Left lung (tissue), 4 donors: ENCODE measurements at regions not wholly inside any gene's neighbourhood (a gene's known extent, or its start where the extent isn't known, plus 50 kb on each side); places are given as distances from the start of the nearest gene placed in this dataset.

Experiments
- ATAC-seq: fragments of 200-7000 bp; cut with Tn5 transposase; one replicate; pipeline ENCODE4 v1.9.1; 2020; ENCODE audit warnings: moderate library complexity
- DNase-seq, 4 donors: peaks; one replicate each; pipeline ENCODE4 v3.0.0-alpha.2; 2013 to 2020
- H3K27ac ChIP-seq, 2 donors: fragments of 200-600 bp; sonication (generic) in 1 of 2; one replicate each; pipeline versions ENCODE4 v1.5.0 to v1.8.0; 2020 to 2021
- H3K27me3 ChIP-seq, 2 donors: fragments of 200-600 bp; sonication (generic) in 1 of 2; one replicate each; pipeline versions ENCODE4 v1.5.0 to v1.8.0; 2020 to 2021
- H3K36me3 ChIP-seq, 2 donors: fragments of 200-600 bp; sonication (generic) in 1 of 2; one replicate each; pipeline versions ENCODE4 v1.5.0 to v1.8.0; 2020 to 2021
- H3K4me1 ChIP-seq, 2 donors: fragments of 200-600 bp; one replicate each; pipeline ENCODE4 v1.8.0; 2021
- H3K4me3 ChIP-seq, 2 donors: fragments of 200-600 bp; sonication (generic) in 1 of 2; one replicate each; pipeline versions ENCODE4 v1.5.0 to v1.8.0; 2020 to 2021; ENCODE audit warnings: mild to moderate bottlenecking in 1 of 2
- H3K9me3 ChIP-seq, 2 donors: fragments of 200-600 bp; sonication (generic) in 1 of 2; one replicate each; pipeline versions ENCODE4 v1.5.0 to v1.8.0; 2020 to 2021
- intact Hi-C, 2 donors: fragments of 100-400 bp; cut with DNase I; formaldehyde crosslinking; loops; one replicate each; pipeline versions ENCODE4 v1.11.2 to v1.14.2; 2022
- TF ChIP-seq, protein P1 (sequence below), 2 donors: fragments of 200-600 bp; sonication (generic) in 1 of 2; IDR thresholded peaks; one replicate each; pipeline versions ENCODE4 v1.5.0 to v1.8.0; 2021; ENCODE audit warnings: antibody characterized with exemption in 2 of 2
- donor health status: DM: no; HTN: yes; CAD: no.
- donor health status: DM: no; HTN: no; CAD: no.

DNA sequence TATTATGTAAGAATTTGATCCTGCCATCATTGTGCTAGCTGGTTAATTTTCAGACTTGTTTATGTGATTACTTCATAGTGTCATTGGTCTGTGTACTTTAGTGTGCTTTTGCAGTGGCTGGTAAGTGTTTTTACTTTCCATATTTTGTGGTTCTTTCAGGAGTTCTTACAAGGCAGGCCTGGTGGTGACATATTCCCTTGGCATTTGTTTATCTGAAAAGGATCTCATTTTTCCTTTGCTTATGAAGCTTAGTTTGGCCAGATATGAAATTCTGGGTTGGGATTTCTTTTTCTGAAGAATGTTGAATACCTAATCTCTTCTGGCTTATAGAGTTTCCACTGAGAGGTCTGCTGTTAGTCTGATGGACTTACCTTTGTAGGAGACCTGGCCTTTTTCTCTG, 72.8 kb upstream of the MC4R start:
- TF ChIP-seq, protein P1, sequence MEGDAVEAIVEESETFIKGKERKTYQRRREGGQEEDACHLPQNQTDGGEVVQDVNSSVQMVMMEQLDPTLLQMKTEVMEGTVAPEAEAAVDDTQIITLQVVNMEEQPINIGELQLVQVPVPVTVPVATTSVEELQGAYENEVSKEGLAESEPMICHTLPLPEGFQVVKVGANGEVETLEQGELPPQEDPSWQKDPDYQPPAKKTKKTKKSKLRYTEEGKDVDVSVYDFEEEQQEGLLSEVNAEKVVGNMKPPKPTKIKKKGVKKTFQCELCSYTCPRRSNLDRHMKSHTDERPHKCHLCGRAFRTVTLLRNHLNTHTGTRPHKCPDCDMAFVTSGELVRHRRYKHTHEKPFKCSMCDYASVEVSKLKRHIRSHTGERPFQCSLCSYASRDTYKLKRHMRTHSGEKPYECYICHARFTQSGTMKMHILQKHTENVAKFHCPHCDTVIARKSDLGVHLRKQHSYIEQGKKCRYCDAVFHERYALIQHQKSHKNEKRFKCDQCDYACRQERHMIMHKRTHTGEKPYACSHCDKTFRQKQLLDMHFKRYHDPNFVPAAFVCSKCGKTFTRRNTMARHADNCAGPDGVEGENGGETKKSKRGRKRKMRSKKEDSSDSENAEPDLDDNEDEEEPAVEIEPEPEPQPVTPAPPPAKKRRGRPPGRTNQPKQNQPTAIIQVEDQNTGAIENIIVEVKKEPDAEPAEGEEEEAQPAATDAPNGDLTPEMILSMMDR (IDR thresholded peaks at IDR 0.05): no peak
- DNase-seq: no peak
- Histone ChIP-seq H3K27ac (no peak overlapping the region), H3K27me3 (no peaks in the 10 kb centered on the region), H3K9me3 (peaks cover 0 to 4% of the 10 kb centered on the region in 2 donors), H3K4me3 (no peak overlapping the region), H3K36me3 (no peaks in the 10 kb centered on the region), H3K4me1 (no peaks in the 10 kb centered on the region)
- ATAC-seq: no peak
- intact Hi-C loops: no loop called here

DNA sequence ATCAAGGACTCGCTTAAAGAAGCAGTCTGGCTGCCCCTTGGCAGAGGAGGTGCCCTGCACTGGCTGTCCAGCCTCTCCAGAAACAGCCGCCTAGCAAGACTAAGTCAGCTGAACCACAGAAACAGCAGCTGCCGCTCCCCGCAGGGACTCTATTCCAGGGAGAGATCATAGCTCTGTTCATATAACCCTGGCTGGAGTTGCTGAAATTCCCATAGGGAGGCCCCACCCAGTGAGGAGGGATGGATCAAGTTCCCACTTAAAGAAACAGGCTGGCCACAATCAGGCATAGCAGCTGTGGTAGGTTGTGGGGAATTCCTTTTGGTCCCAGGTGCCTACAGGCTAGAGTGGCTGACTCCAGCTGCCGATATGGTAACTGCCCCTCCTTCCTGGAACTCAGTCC, 74.2 kb upstream of the MC4R start:
- Histone ChIP-seq H3K27ac (no peak overlapping the region), H3K4me1 (no peaks in the 10 kb centered on the region), H3K27me3 (no peaks in the 10 kb centered on the region), H3K9me3 (peaks cover 0 to 4% of the 10 kb centered on the region in 2 donors), H3K4me3 (no peak overlapping the region), H3K36me3 (no peaks in the 10 kb centered on the region)
- ATAC-seq: no peak
- DNase-seq: peak in 1 of 4 donors; percentile 41
- TF ChIP-seq, protein P1 (IDR thresholded peaks at IDR 0.05): no peak
- intact Hi-C loops: no loop called here

DNA sequence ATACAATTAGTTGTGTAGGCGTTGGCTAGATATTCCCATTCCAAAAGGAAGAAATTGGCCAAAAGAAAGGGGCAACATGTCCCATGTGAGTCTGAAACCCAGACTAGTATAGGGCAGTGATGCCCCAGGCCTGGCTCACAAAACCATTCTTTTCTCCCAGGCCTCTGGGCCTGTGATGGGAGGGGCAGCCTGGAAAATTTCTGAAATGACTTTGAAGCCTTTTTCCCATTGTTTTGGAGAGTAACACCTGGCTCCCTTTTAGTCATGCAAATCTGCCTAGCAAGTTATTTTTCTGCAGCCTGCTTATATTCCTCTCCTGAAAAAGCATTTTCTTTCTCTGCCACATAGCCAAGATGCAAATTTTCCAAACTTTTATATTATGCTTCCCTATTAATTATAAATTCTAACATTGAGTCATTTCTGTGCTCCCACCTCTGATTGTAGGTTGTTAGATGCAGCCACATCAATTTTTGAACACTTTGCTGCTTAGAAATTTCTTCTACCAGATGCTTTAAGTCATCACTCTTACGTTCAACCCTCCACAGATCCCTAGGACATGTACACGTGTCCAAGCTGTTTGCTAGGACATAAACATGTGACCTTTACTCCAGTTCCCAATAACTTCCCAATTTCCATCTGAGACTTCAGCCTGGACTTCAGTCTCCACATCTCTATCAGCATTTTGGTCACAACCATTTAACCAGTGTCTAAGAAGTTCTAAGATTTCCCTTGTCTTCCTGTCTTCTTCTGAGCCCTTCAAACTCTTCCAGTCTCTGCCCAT, 76.1 kb upstream of the MC4R start:
- Histone ChIP-seq H3K27ac (no peak overlapping the region), H3K9me3 (peaks cover 0 to 4% of the 10 kb centered on the region in 2 donors), H3K36me3 (no peaks in the 10 kb centered on the region), H3K4me1 (no peaks in the 10 kb centered on the region), H3K27me3 (no peaks in the 10 kb centered on the region), H3K4me3 (no peak overlapping the region)
- DNase-seq (no peak), ATAC-seq (no peak)
- intact Hi-C loops: no loop called here
- TF ChIP-seq, protein P1 (IDR thresholded peaks at IDR 0.05): no peak

DNA sequence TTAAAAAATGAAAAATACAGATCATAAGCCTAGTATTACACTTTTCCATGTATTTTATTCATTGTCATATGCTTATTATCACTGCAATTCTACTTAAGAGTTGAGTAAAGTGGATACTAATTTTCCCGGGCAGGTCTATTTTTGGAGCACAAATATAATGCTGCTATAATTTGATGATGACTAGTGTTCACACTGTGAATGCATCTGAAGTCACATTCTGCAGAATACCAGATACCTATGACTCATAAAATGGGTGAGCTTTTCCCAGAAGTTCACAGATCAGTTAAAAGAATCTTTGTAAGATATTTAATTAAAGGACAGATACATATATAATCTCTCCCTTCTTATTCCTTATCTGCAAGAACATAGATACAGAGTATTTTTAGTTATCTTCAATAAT, 79.8 kb upstream of the MC4R start:
- ATAC-seq: no peak
- TF ChIP-seq, protein P1 (IDR thresholded peaks at IDR 0.05): no peak
- Histone ChIP-seq H3K36me3 (no peaks in the 10 kb centered on the region), H3K4me3 (no peak overlapping the region), H3K27me3 (no peaks in the 10 kb centered on the region), H3K27ac (no peak overlapping the region), H3K4me1 (no peaks in the 10 kb centered on the region), H3K9me3 (no peaks in the 10 kb centered on the region)
- no peak for DNase-seq
- intact Hi-C loops: no loop called here

DNA sequence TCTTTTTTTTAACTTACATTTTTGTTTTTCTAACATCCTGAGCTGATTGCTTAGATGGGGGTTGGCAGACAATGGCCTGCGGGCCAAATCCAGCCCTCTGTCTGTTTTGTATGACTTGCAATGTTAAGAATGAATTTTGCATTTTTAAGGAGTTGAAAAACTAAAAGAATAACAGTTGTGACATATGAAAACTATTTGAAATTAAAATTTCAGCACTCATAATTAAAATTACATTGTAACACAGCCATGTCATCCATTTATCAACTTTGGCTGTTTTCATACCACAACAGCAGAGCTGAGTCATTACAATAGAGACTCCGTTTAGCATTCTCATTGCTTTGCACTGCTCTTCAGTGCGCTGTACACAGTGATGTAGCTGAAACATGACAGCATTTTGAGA, 94.1 kb upstream of the MC4R start:
- H3K36me3 ChIP-seq: no peaks in the 10 kb centered on the region
- TF ChIP-seq, protein P1 (IDR thresholded peaks at IDR 0.05): no peak
- ATAC-seq (no peak), DNase-seq (no peak)
- H3K4me3 ChIP-seq: no peak overlapping the region
- intact Hi-C loops: no loop called here
- H3K9me3 ChIP-seq: no peaks in the 10 kb centered on the region
- H3K4me1 ChIP-seq: no peaks in the 10 kb centered on the region
- H3K27me3 ChIP-seq: no peaks in the 10 kb centered on the region
- H3K27ac ChIP-seq: no peak overlapping the region
